SK-N-SH treated with all-trans-retinoic acid at 6 μM for 48 hours (cell line): ENCODE measurements at regions not wholly inside any gene's neighbourhood (a gene's known extent, or its start where the extent isn't known, plus 50 kb on each side); places are given as distances from the start of the nearest gene placed in this dataset.

Experiments
- ATAC-seq: fragments of 200-7000 bp; cut with Tn5 transposase; 3 replicates; pipeline ENCODE4 v1.9.1; 2020; ENCODE audit warnings: mild to moderate bottlenecking, moderate library complexity
- ARNTL ChIP-seq: fragments of 450-650 bp; formaldehyde crosslinking; IDR thresholded peaks from 2 replicates; pipeline ENCODE4 v1.5.0; 2020; ENCODE audit warnings: low read depth, mild to moderate bottlenecking, moderate library complexity, borderline replicate concordance
- BACH2 ChIP-seq: fragments of 250-450 bp; sonication (Bioruptor Pico); IDR thresholded peaks from 2 replicates; pipeline ENCODE4 v1.9.0; 2021; ENCODE audit warnings: mild to moderate bottlenecking, borderline replicate concordance
- CREB5 ChIP-seq: fragments of 250-450 bp; sonication (Bioruptor Pico); IDR thresholded peaks from 2 replicates; pipeline ENCODE4 v1.5.1; 2020; ENCODE audit warnings: low read depth, mild to moderate bottlenecking, moderate library complexity
- CSDC2 ChIP-seq: fragments of 250-450 bp; sonication (Bioruptor Pico); IDR thresholded peaks from 2 replicates; pipeline ENCODE4 v1.5.0; 2020; ENCODE audit warnings: mild to moderate bottlenecking, moderate library complexity
- CSRNP3 ChIP-seq: fragments of 250-450 bp; sonication (Bioruptor Pico); IDR thresholded peaks from 2 replicates; pipeline ENCODE4 v1.5.1; 2021; ENCODE audit warnings: mild to moderate bottlenecking, moderate library complexity
- ESRRG ChIP-seq: fragments of 250-450 bp; sonication (Bioruptor Pico); IDR thresholded peaks from 2 replicates; pipeline ENCODE4 v1.6.1; 2021; ENCODE audit warnings: mild to moderate bottlenecking
- GLIS3 ChIP-seq: fragments of 250-450 bp; sonication (Bioruptor Pico); IDR thresholded peaks from 2 replicates; pipeline ENCODE4 v1.5.0; 2020; ENCODE audit warnings: mild to moderate bottlenecking, moderate library complexity
- ISL1 ChIP-seq: fragments of 250-450 bp; sonication (Bioruptor Pico); IDR thresholded peaks from 2 replicates; pipeline ENCODE4 v2.1.2; 2022; ENCODE audit warnings: mild to moderate bottlenecking, moderate library complexity
- OSR1 ChIP-seq: fragments of 250-450 bp; sonication (Bioruptor Pico); IDR thresholded peaks from 2 replicates; pipeline ENCODE4 v1.8.0; 2022; ENCODE audit warnings: moderate library complexity, mild to moderate bottlenecking, inconsistent platforms
- PATZ1 ChIP-seq: fragments of 250-450 bp; sonication (Bioruptor Pico); IDR thresholded peaks from 2 replicates; pipeline ENCODE4 v1.8.0; 2020; ENCODE audit warnings: mild to moderate bottlenecking, moderate library complexity, borderline replicate concordance
- POU6F1 ChIP-seq: fragments of 250-450 bp; sonication (Bioruptor Pico); IDR thresholded peaks from 2 replicates; pipeline ENCODE4 v1.8.0; 2021; ENCODE audit warnings: low read depth, mild to moderate bottlenecking, moderate library complexity, borderline replicate concordance
- PPARA ChIP-seq: fragments of 250-450 bp; sonication (Bioruptor Pico); IDR thresholded peaks from 2 replicates; pipeline ENCODE4 v1.5.0; 2020; ENCODE audit warnings: mild to moderate bottlenecking, borderline replicate concordance
- RARB ChIP-seq: fragments of 250-450 bp; sonication (Bioruptor Pico); IDR thresholded peaks from 2 replicates; pipeline ENCODE4 v1.8.0; 2021; ENCODE audit warnings: mild to moderate bottlenecking, moderate library complexity
- SNAI2 ChIP-seq: fragments of 250-450 bp; sonication (Bioruptor Pico); IDR thresholded peaks from 2 replicates; pipeline ENCODE4 v1.5.0; 2020; ENCODE audit warnings: mild to moderate bottlenecking, moderate library complexity
- TOX ChIP-seq: fragments of 250-450 bp; sonication (Bioruptor Pico); IDR thresholded peaks from 2 replicates; pipeline ENCODE4 v1.8.0; 2021; ENCODE audit warnings: mild to moderate bottlenecking, moderate library complexity, borderline replicate concordance
- TSHZ2 ChIP-seq: fragments of 250-450 bp; sonication (Bioruptor Pico); IDR thresholded peaks from 2 replicates; pipeline ENCODE4 v1.5.0; 2020; ENCODE audit warnings: mild to moderate bottlenecking, moderate library complexity
- ZC3H10 ChIP-seq: fragments of 250-450 bp; sonication (Bioruptor Pico); IDR thresholded peaks from 2 replicates; pipeline ENCODE4 v1.5.1; 2021; ENCODE audit warnings: mild to moderate bottlenecking, moderate library complexity
- ZFP3 ChIP-seq: fragments of 250-450 bp; sonication (Bioruptor Pico); IDR thresholded peaks from 2 replicates; pipeline ENCODE4 v1.5.0; 2020; ENCODE audit warnings: mild to moderate bottlenecking, moderate library complexity
- ZFP30 ChIP-seq: fragments of 450-650 bp; formaldehyde crosslinking; IDR thresholded peaks from 2 replicates; pipeline ENCODE4 v1.5.0; 2022; ENCODE audit warnings: mild to moderate bottlenecking, moderate library complexity
- ZNF565 ChIP-seq: fragments of 450-650 bp; formaldehyde crosslinking; conservative IDR thresholded peaks from 2 replicates; pipeline ENCODE4 v1.5.0; 2020; ENCODE audit warnings: low read depth, mild to moderate bottlenecking, moderate library complexity
- ZNF70 ChIP-seq: fragments of 450-650 bp; formaldehyde crosslinking; IDR thresholded peaks from 2 replicates; pipeline ENCODE4 v1.5.0; 2020; ENCODE audit warnings: mild to moderate bottlenecking, moderate library complexity
- ZNF8 ChIP-seq: fragments of 450-650 bp; formaldehyde crosslinking; IDR thresholded peaks from 2 replicates; pipeline ENCODE4 v1.5.0; 2020; ENCODE audit warnings: mild to moderate bottlenecking, moderate library complexity

GRCh38 chr3:193797566-193797965, 204.6 kb downstream of the OPA1 start:
- ATAC-seq: no peak
- TF ChIP-seq BACH2 (CRISPR knock-in tag) (no peak), ZFP3 (CRISPR knock-in tag) (no peak), POU6F1 (CRISPR knock-in tag) (no peak), ZNF70 (no peak), OSR1 (CRISPR knock-in tag) (no peak), TOX (no peak), SNAI2 (CRISPR knock-in tag) (no peak), ZC3H10 (CRISPR knock-in tag) (no peak), GLIS3 (CRISPR knock-in tag) (no peak), ZNF8 (CRISPR knock-in tag) (no peak), ZFP30 (no peak), ESRRG (CRISPR knock-in tag) (no peak), ZNF565 (CRISPR knock-in tag) (no peak), CSDC2 (CRISPR knock-in tag) (no peak), CSRNP3 (CRISPR knock-in tag) (no peak), RARB (no peak), ISL1 (CRISPR knock-in tag) (no peak), PPARA (CRISPR knock-in tag) (no peak), ARNTL (CRISPR knock-in tag) (no peak), PATZ1 (CRISPR knock-in tag) (no peak)

GRCh38 chr3:193798051-193798450, 205.0 kb downstream of the OPA1 start:
- no peak for ATAC-seq

More at GRCh38 chr3:193798051-193798450, 205.0 kb downstream of the OPA1 start:
- TF ChIP-seq ZC3H10 (CRISPR knock-in tag) (no peak), ESRRG (CRISPR knock-in tag) (no peak), ZFP30 (no peak), CREB5 (CRISPR knock-in tag) (no peak), POU6F1 (CRISPR knock-in tag) (no peak), PATZ1 (CRISPR knock-in tag) (no peak), TSHZ2 (CRISPR knock-in tag) (no peak), ZNF565 (CRISPR knock-in tag) (no peak), TOX (no peak)
